Parathyroid adenoma (tissue), 2 donors: ENCODE measurements at regions not wholly inside any gene's neighbourhood (a gene's known extent, or its start where the extent isn't known, plus 50 kb on each side); places are given as distances from the start of the nearest gene placed in this dataset.

ENCODE experiments used
- H2AFZ ChIP-seq: fragments of 300-600 bp; sonication (generic); one replicate; pipeline ENCODE4 v1.7.0; 2017; ENCODE audit warnings: antibody characterized with exemption, mild to moderate bottlenecking
- H3K27ac ChIP-seq: fragments of 300-600 bp; sonication (generic); one replicate; pipeline ENCODE4 v1.7.0; 2017
- H3K27me3 ChIP-seq: fragments of 300-600 bp; sonication (generic); one replicate; pipeline ENCODE4 v1.7.0; 2017; ENCODE audit warnings: low read length; ENCODE audit not compliant: control insufficient read depth, insufficient read depth
- H3K36me3 ChIP-seq: fragments of 300-600 bp; sonication (generic); one replicate; pipeline ENCODE4 v1.7.0; 2017; ENCODE audit warnings: low read length; ENCODE audit not compliant: control insufficient read depth, insufficient read depth
- H3K4me1 ChIP-seq: fragments of 300-600 bp; sonication (generic); one replicate; pipeline ENCODE4 v1.7.0; 2017; ENCODE audit warnings: control low read depth
- H3K4me2 ChIP-seq: fragments of 300-600 bp; sonication (generic); one replicate; pipeline ENCODE4 v1.7.0; 2017; ENCODE audit warnings: low read length
- H3K4me3 ChIP-seq: fragments of 300-600 bp; sonication (generic); one replicate; pipeline ENCODE4 v1.7.0; 2017; ENCODE audit warnings: low read depth, low read length
- H3K79me2 ChIP-seq: fragments of 300-600 bp; sonication (generic); one replicate; pipeline ENCODE4 v1.7.0; 2017; ENCODE audit warnings: control low read depth
- H3K9ac ChIP-seq: fragments of 300-600 bp; sonication (generic); one replicate; pipeline ENCODE4 v1.7.0; 2017; ENCODE audit warnings: mild to moderate bottlenecking
- H3K9me3 ChIP-seq: fragments of 300-600 bp; sonication (generic); one replicate; pipeline ENCODE4 v1.7.0; 2017; ENCODE audit warnings: low read length; ENCODE audit not compliant: control insufficient read depth
- CTCF ChIP-seq: fragments of 300-600 bp; sonication (generic); IDR thresholded peaks from one replicate; pipeline ENCODE4 v1.7.0; 2017; ENCODE audit warnings: antibody characterized with exemption, mild to moderate bottlenecking
- donor health status: primary hyperparathyroidism.

GRCh38 chr6:103154779-103155572, 1704.7 kb downstream of the HACE1 start:
- H3K9me3 ChIP-seq, result no peaks in the 10 kb centered on the region
- H2AFZ ChIP-seq, result no peak overlapping the region
- no peak overlapping the region for H3K27ac ChIP-seq
- H3K79me2 ChIP-seq, result no peaks in the 10 kb centered on the region
- H3K36me3 ChIP-seq, result no peaks in the 10 kb centered on the region
- H3K4me2 ChIP-seq, result no peak overlapping the region
- H3K27me3 ChIP-seq, result no peaks in the 10 kb centered on the region
- H3K4me1 ChIP-seq, result no peaks in the 10 kb centered on the region
- H3K9ac ChIP-seq, result no peak overlapping the region
- no peak overlapping the region for H3K4me3 ChIP-seq
- no peak for TF ChIP-seq CTCF

GRCh38 chr6:103153016-103153415, 1706.7 kb downstream of the HACE1 start:
- Histone ChIP-seq H3K9me3 (no peaks in the 10 kb centered on the region), H2AFZ (no peak overlapping the region)
- no peak for TF ChIP-seq CTCF

GRCh38 chr6:103142902-103143301, 1716.8 kb downstream of the HACE1 start:
- no peak overlapping the region for H3K9ac ChIP-seq
- no peak for TF ChIP-seq CTCF
- H3K36me3 ChIP-seq, result no peaks in the 10 kb centered on the region
- H2AFZ ChIP-seq, result no peak overlapping the region
- H3K79me2 ChIP-seq, result no peaks in the 10 kb centered on the region
- no peak overlapping the region for H3K4me3 ChIP-seq
- H3K27me3 ChIP-seq, result no peaks in the 10 kb centered on the region
- H3K4me2 ChIP-seq, result no peak overlapping the region
- H3K4me1 ChIP-seq, result no peaks in the 10 kb centered on the region
- H3K9me3 ChIP-seq, result no peaks in the 10 kb centered on the region
- no peak overlapping the region for H3K27ac ChIP-seq

More at GRCh38 chr6:103153016-103153415, 1706.7 kb downstream of the HACE1 start:
- no peaks in the 10 kb centered on the region for H3K79me2 ChIP-seq
- no peak overlapping the region for H3K4me2 ChIP-seq
- no peaks in the 10 kb centered on the region for H3K27me3 ChIP-seq
- H3K9ac ChIP-seq, result no peak overlapping the region
- no peak overlapping the region for H3K27ac ChIP-seq
- H3K36me3 ChIP-seq, result no peaks in the 10 kb centered on the region
- no peak overlapping the region for H3K4me3 ChIP-seq
- H3K4me1 ChIP-seq, result no peaks in the 10 kb centered on the region

- Histone ChIP-seq H3K4me1 (no peaks in the 10 kb centered on the region), H3K4me2 (no peak overlapping the region), H3K79me2 (no peaks in the 10 kb centered on the region)
Observed at GRCh38 chr6:103140308-103141027, 1719.3 kb downstream of the HACE1 start.

More at GRCh38 chr6:103140308-103141027, 1719.3 kb downstream of the HACE1 start:
- Histone ChIP-seq H3K36me3 (no peaks in the 10 kb centered on the region), H3K4me3 (no peak overlapping the region), H3K27ac (no peak overlapping the region), H3K9me3 (no peaks in the 10 kb centered on the region), H3K27me3 (no peaks in the 10 kb centered on the region), H2AFZ (no peak overlapping the region), H3K9ac (no peak overlapping the region)
- TF ChIP-seq CTCF, result no peak
